A549 (cell line): ENCODE measurements at regions not wholly inside any gene's neighbourhood (a gene's known extent, or its start where the extent isn't known, plus 50 kb on each side); places are given as distances from the start of the nearest gene placed in this dataset.

ENCODE experiments used
- ATAC-seq, 2 experiments: fragments of 200-7000 bp in 1 of 2; fragments of >200 bp in 1 of 2; cut with Nextera tagmentation in 1 of 2; cut with Tn5 transposase in 1 of 2; 3 replicates each; pipeline versions ENCODE4 v1.8.0 to v1.9.1; 2018 to 2020; ENCODE audit warnings: mild to moderate bottlenecking in 1 of 2, moderate library complexity in 1 of 2
- CTCF ChIA-PET: fragments of 300-600 bp; sonication (Branson Sonifier 250); formaldehyde crosslinking; extraction: SDS; loops from one replicate; lab custom pipeline; 2021; ENCODE audit warnings: antibody characterized with exemption, inconsistent platforms; lab: Yijun Ruan, JAX
- POLR2A ChIA-PET: fragments of 350-600 bp; formaldehyde crosslinking; extraction: SDS; loops from one replicate; lab custom pipeline; 2021; ENCODE audit warnings: antibody characterized with exemption, inconsistent platforms; lab: Yijun Ruan, JAX
- DNase-seq, 2 experiments: peaks; one replicate each; pipeline versions ENCODE4 v3.0.0 to v3.0.0-alpha.2; 2011 to 2016; ENCODE audit warnings: low read depth in 1 of 2, low spot score in 1 of 2
- FAIRE-seq: peaks from 2 replicates; lab custom pipeline; 2011; peaks lifted over from hg19 to GRCh38; lab: Jason Lieb, UNC
- H3K27ac ChIP-seq, 2 experiments: fragments of >200 bp; sonication (Bioruptor Twin); formaldehyde crosslinking; 3 replicates each; pipeline ENCODE4 v1.5.1; 2016 to 2017
- H3K4me1 ChIP-seq: fragments of >200 bp; sonication (Bioruptor Twin); formaldehyde crosslinking; 3 replicates; pipeline ENCODE4 v1.6.1; 2016
- H3K4me2 ChIP-seq: fragments of >200 bp; sonication (Bioruptor Twin); formaldehyde crosslinking; 3 replicates; pipeline ENCODE4 v1.6.1; 2016
- H3K4me3 ChIP-seq: fragments of >200 bp; sonication (Bioruptor Twin); formaldehyde crosslinking; 3 replicates; pipeline ENCODE4 v1.5.1; 2016
- H3K9me3 ChIP-seq: fragments of >200 bp; sonication (Bioruptor Twin); formaldehyde crosslinking; 3 replicates; pipeline ENCODE4 v1.6.1; 2016
- CBX2 ChIP-seq: fragments of 200-600 bp; sonication (generic); IDR thresholded peaks from 2 replicates; pipeline ENCODE4 v1.6.1; 2016; ENCODE audit warnings: low read depth, mild to moderate bottlenecking, borderline replicate concordance
- CBX8 ChIP-seq: fragments of 200-600 bp; sonication (generic); IDR thresholded peaks from 2 replicates; pipeline ENCODE4 v1.6.1; 2016
- CHD2 ChIP-seq: fragments of 150-350 bp; IDR thresholded peaks from 2 replicates; pipeline ENCODE4 v1.6.1; 2014; ENCODE audit warnings: low read length; ENCODE audit not compliant: partially characterized antibody
- EHMT2 ChIP-seq: fragments of 200-600 bp; sonication (generic); IDR thresholded peaks from 2 replicates; pipeline ENCODE4 v1.6.1; 2016; ENCODE audit warnings: antibody characterized with exemption, low read depth, mild to moderate bottlenecking, moderate library complexity
- ELK1 ChIP-seq: fragments of 150-350 bp; IDR thresholded peaks from 2 replicates; pipeline ENCODE4 v1.6.1; 2014; ENCODE audit warnings: low read depth, mild to moderate bottlenecking, low read length
- FOSL2 ChIP-seq, 2 experiments: fragments of 450-650 bp in 1 of 2; fragments of >200 bp in 1 of 2; sonication (Bioruptor Twin) in 1 of 2; formaldehyde crosslinking; IDR thresholded peaks; 2 replicates each; pipeline versions ENCODE4 v1.5.0 to v1.6.1; 2016 to 2020; ENCODE audit warnings: mild to moderate bottlenecking in 1 of 2, moderate library complexity in 1 of 2
- GATA3 ChIP-seq: IDR thresholded peaks from 2 replicates; pipeline ENCODE4 v1.6.1; 2012; ENCODE audit warnings: borderline replicate concordance
- HDAC2 ChIP-seq: fragments of 200-600 bp; sonication (generic); IDR thresholded peaks from 2 replicates; pipeline ENCODE4 v1.6.1; 2016
- HES2 ChIP-seq: fragments of >200 bp; sonication (Bioruptor Twin); formaldehyde crosslinking; IDR thresholded peaks from 2 replicates; pipeline ENCODE4 v1.6.1; 2016
- HOXA7 ChIP-seq: fragments of 250-450 bp; sonication (Bioruptor Pico); IDR thresholded peaks from 2 replicates; pipeline ENCODE4 v1.5.0; 2020; ENCODE audit warnings: mild to moderate bottlenecking, moderate library complexity
- KDM5A ChIP-seq: fragments of 200-600 bp; sonication (generic); IDR thresholded peaks from 2 replicates; pipeline ENCODE4 v1.6.1; 2016; ENCODE audit warnings: antibody characterized with exemption, mild to moderate bottlenecking
- MAZ ChIP-seq: fragments of 150-350 bp; IDR thresholded peaks from 2 replicates; pipeline ENCODE4 v1.6.1; 2014; ENCODE audit warnings: antibody characterized with exemption, low read depth, low read length, borderline replicate concordance
- NPAS2 ChIP-seq: fragments of 250-450 bp; sonication (Bioruptor Pico); IDR thresholded peaks from 2 replicates; pipeline ENCODE4 v1.8.0; 2022; ENCODE audit warnings: mild to moderate bottlenecking, moderate library complexity, borderline replicate concordance
- PHF8 ChIP-seq: fragments of 200-600 bp; sonication (generic); IDR thresholded peaks from 2 replicates; pipeline ENCODE4 v1.6.1; 2016; ENCODE audit warnings: low read depth, mild to moderate bottlenecking, antibody characterized with exemption, moderate library complexity, borderline replicate concordance
- REST ChIP-seq: fragments of 200-600 bp; sonication (generic); IDR thresholded peaks from 2 replicates; pipeline ENCODE4 v1.6.1; 2016; ENCODE audit warnings: antibody characterized with exemption, mild to moderate bottlenecking, moderate library complexity
- RNF2 ChIP-seq: fragments of 200-600 bp; sonication (generic); IDR thresholded peaks from 2 replicates; pipeline ENCODE4 v1.6.1; 2016; ENCODE audit warnings: low read depth, mild to moderate bottlenecking, antibody characterized with exemption, moderate library complexity, borderline replicate concordance
- SREBF2 ChIP-seq: fragments of 450-650 bp; IDR thresholded peaks from 2 replicates; pipeline ENCODE4 v1.6.1; 2014; ENCODE audit warnings: mild to moderate bottlenecking, moderate library complexity
- TFCP2L1 ChIP-seq: fragments of 250-450 bp; sonication (Bioruptor Pico); IDR thresholded peaks from 2 replicates; pipeline ENCODE4 v1.5.0; 2021; ENCODE audit warnings: mild to moderate bottlenecking
- ZFP36 ChIP-seq: fragments of 450-650 bp; IDR thresholded peaks from 2 replicates; pipeline ENCODE4 v1.6.1; 2014; ENCODE audit warnings: borderline replicate concordance; ENCODE audit not compliant: partially characterized antibody
- ZSCAN20 ChIP-seq: fragments of 250-450 bp; sonication (Bioruptor Pico); IDR thresholded peaks from 2 replicates; pipeline ENCODE4 v1.8.0; 2022; ENCODE audit warnings: mild to moderate bottlenecking, moderate library complexity
- WGBS: methylation state at CpG from one replicate; pipeline ENCODE4 v1.1.6; 2017; ENCODE audit errors: missing lambda C conversion rate; 5-methylcytosine and 5-hydroxymethylcytosine counted together
- TF ChIP-seq, protein P1 (sequence below): IDR thresholded peaks from 2 replicates; pipeline ENCODE4 v1.6.1; 2012; ENCODE audit warnings: low read depth, borderline replicate concordance

DNA sequence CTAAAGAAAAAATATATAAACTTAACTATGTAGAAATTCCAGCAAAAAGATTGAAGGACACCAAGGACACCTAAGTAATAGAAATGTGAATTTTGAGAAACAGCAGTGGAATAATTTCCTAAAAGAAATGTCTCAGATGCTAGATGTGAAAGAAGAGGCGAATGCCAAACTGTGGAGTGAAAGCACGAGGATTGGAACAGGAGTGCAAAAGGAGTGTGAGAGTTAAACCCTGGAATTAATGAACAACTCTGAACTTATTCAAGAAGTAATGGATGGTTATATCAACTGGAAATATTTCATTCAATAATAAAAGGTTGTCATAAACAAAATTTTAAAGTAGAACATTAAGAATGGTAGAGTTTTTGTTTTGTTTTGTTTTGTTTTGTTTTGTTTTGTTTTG is 78.5 kb upstream of the SGIP1 start (continued):
- TF ChIP-seq HOXA7 (CRISPR knock-in tag), result no peak
- TF ChIP-seq CBX8, result no peak
- TF ChIP-seq CHD2, result no peak

- POLR2A ChIA-PET, result no interaction called here
- no peak for TF ChIP-seq RNF2
- no peak for TF ChIP-seq HES2
- TF ChIP-seq, protein P1, sequence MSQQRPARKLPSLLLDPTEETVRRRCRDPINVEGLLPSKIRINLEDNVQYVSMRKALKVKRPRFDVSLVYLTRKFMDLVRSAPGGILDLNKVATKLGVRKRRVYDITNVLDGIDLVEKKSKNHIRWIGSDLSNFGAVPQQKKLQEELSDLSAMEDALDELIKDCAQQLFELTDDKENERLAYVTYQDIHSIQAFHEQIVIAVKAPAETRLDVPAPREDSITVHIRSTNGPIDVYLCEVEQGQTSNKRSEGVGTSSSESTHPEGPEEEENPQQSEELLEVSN, result no peak
- no peak for TF ChIP-seq SREBF2
- TF ChIP-seq HDAC2, result no peak
- TF ChIP-seq FOSL2 (IDR thresholded peaks at IDR 0.05), result no peak
- no peak for TF ChIP-seq FOSL2 (CRISPR knock-in tag; IDR thresholded peaks at IDR 0.05)
- TF ChIP-seq EHMT2, result no peak
- no peak for TF ChIP-seq PHF8
- no peak for TF ChIP-seq ZSCAN20 (CRISPR knock-in tag)
- no peak for TF ChIP-seq ZFP36
- no peak for TF ChIP-seq TFCP2L1 (CRISPR knock-in tag)
- no peak for TF ChIP-seq CBX2
- TF ChIP-seq NPAS2 (CRISPR knock-in tag), result no peak
- FAIRE-seq, result no peak
- H3K27ac ChIP-seq, result no peak overlapping the region
- no peaks in the 10 kb centered on the region for H3K4me1 ChIP-seq
- no peak for DNase-seq
- WGBS, result 58% methylated on average over 3 of the region's 3 CpGs
- H3K9me3 ChIP-seq, result no peaks in the 10 kb centered on the region
- H3K4me2 ChIP-seq, result no peak overlapping the region
- no peak for ATAC-seq
- CTCF ChIA-PET, result no interaction called here
- H3K4me3 ChIP-seq, result no peak overlapping the region
Measured at GRCh38 chr1:66460776-66461175, 73.2 kb upstream of the SGIP1 start.

DNA sequence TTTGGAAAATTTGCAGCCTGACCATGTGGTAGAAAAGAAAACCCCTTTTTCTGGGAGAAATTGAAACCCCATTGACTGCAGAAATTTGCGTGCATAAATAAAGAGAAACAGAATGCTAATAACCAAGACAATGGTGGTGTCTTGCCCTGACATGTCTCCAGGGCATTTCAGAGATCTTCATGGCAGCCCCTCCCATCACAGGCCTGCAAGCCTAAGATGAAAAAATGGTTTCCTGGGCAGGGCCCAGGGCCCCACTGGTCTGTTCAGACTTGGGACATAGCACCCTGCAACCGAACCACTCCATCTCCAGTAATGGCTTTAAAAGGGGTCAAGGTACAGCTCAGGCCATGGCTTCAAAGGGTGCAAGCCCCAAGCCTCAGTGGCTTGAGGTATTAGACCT is 71.6 kb upstream of the SGIP1 start:
- ATAC-seq, result no peak
- Histone ChIP-seq H3K27ac (no peak overlapping the region), H3K4me3 (no peak overlapping the region), H3K4me1 (no peaks in the 10 kb centered on the region), H3K4me2 (no peak overlapping the region), H3K9me3 (no peaks in the 10 kb centered on the region)
- no peak for DNase-seq
- TF ChIP-seq MAZ (no peak), KDM5A (no peak), ELK1 (no peak), RNF2 (no peak), REST (no peak), ZFP36 (no peak), CHD2 (no peak), GATA3 (no peak)
- 50% methylated on average over 2 of the region's 2 CpGs for WGBS
- CTCF ChIA-PET, result no interaction called here
- no peak for FAIRE-seq
- POLR2A ChIA-PET, result no interaction called here
